ENCODE measurements at regions not wholly inside any gene's neighbourhood (a gene's known extent, or its start where the extent isn't known, plus 50 kb on each side); places are given as distances from the start of the nearest gene placed in this dataset.
"Not testable (repeated sequence)": the region's sequence is repeated elsewhere in the genome, so short reads cannot be mapped to it uniquely, and the experiment has no call there.

GRCh38 chr6:127406722-127407121 is 52.5 kb downstream of the KIAA0408 start:
- DNase-seq (ENCODE audit: low spot score); H3K4me3 Mint-ChIP-seq; H3K27me3 Mint-ChIP-seq (ENCODE audit: insufficient read depth); H3K27ac Mint-ChIP-seq; intact Hi-C loops (cut with micrococcal nuclease); H3K36me3 Mint-ChIP-seq (ENCODE audit: low read depth): not testable (repeated sequence)
- peaks cover 21% of the 10 kb centered on the region for H3K9me3 Mint-ChIP-seq
- peaks cover 18% of the 10 kb centered on the region for H3K4me1 Mint-ChIP-seq (ENCODE audit: low read depth)

GRCh38 chr6:127406122-127406521 is 53.1 kb downstream of the KIAA0408 start:
- no peak overlapping the region for H3K4me3 Mint-ChIP-seq
- peaks cover 3% of the 10 kb centered on the region for H3K36me3 Mint-ChIP-seq (ENCODE audit: low read depth)
- H3K4me1 Mint-ChIP-seq (ENCODE audit: low read depth), result peaks cover 18% of the 10 kb centered on the region
- no peak overlapping the region for H3K27ac Mint-ChIP-seq
- H3K9me3 Mint-ChIP-seq, result peaks cover 21% of the 10 kb centered on the region
- no peak for DNase-seq (ENCODE audit: low spot score)
- no peaks in the 10 kb centered on the region for H3K27me3 Mint-ChIP-seq (ENCODE audit: insufficient read depth)
- intact Hi-C loops (cut with micrococcal nuclease), result no loop called here

GRCh38 chr6:127404594-127405178 is 54.5 kb downstream of the KIAA0408 start:
- peaks cover 3% of the 10 kb centered on the region for H3K36me3 Mint-ChIP-seq (ENCODE audit: low read depth)
- H3K27me3 Mint-ChIP-seq (ENCODE audit: insufficient read depth), result no peaks in the 10 kb centered on the region
- intact Hi-C loops (cut with micrococcal nuclease), result loop anchor here (5.0 kb wide), 1 partner anchor 112 kb away; no protein-coding TSS in a partner anchor
- DNase-seq (ENCODE audit: low spot score), result no peak
- H3K9me3 Mint-ChIP-seq, result peaks cover 21% of the 10 kb centered on the region
- no peak overlapping the region for H3K4me3 Mint-ChIP-seq
- H3K27ac Mint-ChIP-seq, result no peak overlapping the region
- H3K4me1 Mint-ChIP-seq (ENCODE audit: low read depth), result peaks cover 18% of the 10 kb centered on the region

DNA sequence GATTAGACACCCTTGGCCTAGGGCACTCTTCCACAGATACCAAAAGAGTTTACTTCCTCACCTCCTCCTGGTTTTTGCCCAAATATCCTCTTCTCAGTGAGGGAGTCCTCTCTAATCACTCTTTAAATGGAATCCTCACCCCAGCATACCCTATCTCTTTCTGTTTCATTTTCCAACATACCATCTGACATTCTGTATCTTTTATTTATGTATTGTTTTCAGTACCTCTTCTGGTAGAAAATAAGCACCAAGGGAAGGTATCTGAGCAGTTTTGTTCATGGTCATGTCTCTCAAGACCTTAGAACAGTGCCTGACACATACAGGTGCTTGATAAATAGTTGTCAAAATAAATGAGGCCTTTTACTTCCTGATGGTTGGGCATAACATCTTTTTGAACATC is 55.1 kb downstream of the KIAA0408 start:
- H3K4me1 Mint-ChIP-seq (ENCODE audit: low read depth), result peaks cover 18% of the 10 kb centered on the region
- no peak for DNase-seq (ENCODE audit: low spot score)
- H3K36me3 Mint-ChIP-seq (ENCODE audit: low read depth), result peaks cover 3% of the 10 kb centered on the region
- intact Hi-C loops (cut with micrococcal nuclease), result loop anchor here (5.0 kb wide), 1 partner anchor 112 kb away; no protein-coding TSS in a partner anchor
- no peaks in the 10 kb centered on the region for H3K27me3 Mint-ChIP-seq (ENCODE audit: insufficient read depth)
- peak overlapping the region; percentile 17 for H3K4me3 Mint-ChIP-seq
- peak overlapping the region; percentile 67 for H3K27ac Mint-ChIP-seq
- peaks cover 21% of the 10 kb centered on the region for H3K9me3 Mint-ChIP-seq

- intact Hi-C loops (cut with micrococcal nuclease), result loop anchor here (1.0 to 5.0 kb wide), 2 partner anchors 17 to 111 kb away; no protein-coding TSS in a partner anchor
- no peak for DNase-seq (ENCODE audit: low spot score)
- Mint-ChIP-seq H3K36me3 (ENCODE audit: low read depth) (peaks cover 3% of the 10 kb centered on the region), H3K4me1 (ENCODE audit: low read depth) (peaks cover 18% of the 10 kb centered on the region), H3K27ac (peak overlapping the region; percentile 67), H3K4me3 (no peak overlapping the region), H3K9me3 (peaks cover 21% of the 10 kb centered on the region), H3K27me3 (ENCODE audit: insufficient read depth) (no peaks in the 10 kb centered on the region)
Measured at GRCh38 chr6:127403636-127404035, 55.6 kb downstream of the KIAA0408 start.

DNA sequence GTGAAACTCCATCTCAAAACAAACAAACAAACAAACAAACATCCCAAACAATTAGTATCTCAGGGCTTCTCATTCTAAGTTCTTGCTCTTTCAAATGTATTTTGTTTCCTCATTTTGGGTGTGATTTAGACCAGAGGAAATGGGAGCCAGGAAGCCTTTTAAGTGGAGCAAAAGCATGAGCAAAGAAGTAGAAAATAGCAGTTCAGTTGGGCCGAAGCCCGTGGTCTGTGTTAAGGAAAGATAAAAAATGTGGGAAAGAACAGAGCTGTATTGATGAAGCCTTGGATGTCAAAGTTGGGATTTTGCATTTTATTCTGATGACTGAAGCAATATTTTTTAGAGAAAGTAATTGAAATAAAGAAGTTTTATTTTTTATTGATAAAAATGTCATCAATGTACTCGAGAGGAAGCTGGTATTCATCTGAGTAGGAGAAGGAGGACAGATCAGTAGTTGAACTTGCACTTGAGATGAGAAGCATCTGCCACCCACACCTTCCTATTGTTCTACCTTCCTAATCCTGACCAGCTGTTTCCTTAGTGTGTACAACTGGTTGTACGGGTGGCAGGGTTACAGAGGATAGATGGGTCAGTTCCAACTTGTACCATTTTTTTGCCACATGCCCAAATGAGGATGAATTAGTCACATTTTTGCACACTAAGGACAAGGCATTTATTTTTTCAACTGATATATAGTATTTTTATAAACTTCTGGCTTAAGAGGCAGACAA is 56.1 kb downstream of the KIAA0408 start:
- Mint-ChIP-seq H3K4me3 (no peak overlapping the region), H3K9me3 (peaks cover 21% of the 10 kb centered on the region), H3K36me3 (ENCODE audit: low read depth) (peaks cover 3% of the 10 kb centered on the region), H3K4me1 (ENCODE audit: low read depth) (peaks cover 18% of the 10 kb centered on the region), H3K27me3 (ENCODE audit: insufficient read depth) (no peaks in the 10 kb centered on the region), H3K27ac (no peak overlapping the region)
- intact Hi-C loops (cut with micrococcal nuclease), result loop anchor here (1.0 to 5.0 kb wide), 2 partner anchors 17 to 111 kb away; no protein-coding TSS in a partner anchor
- DNase-seq (ENCODE audit: low spot score), result no peak

GRCh38 chr6:127397729-127398630 is 54.6 kb upstream of the ECHDC1 start:
- no peaks in the 10 kb centered on the region for H3K9me3 Mint-ChIP-seq
- no peak overlapping the region for H3K4me3 Mint-ChIP-seq
- DNase-seq (ENCODE audit: low spot score), result no peak
- no peaks in the 10 kb centered on the region for H3K36me3 Mint-ChIP-seq (ENCODE audit: low read depth)
- no peaks in the 10 kb centered on the region for H3K27me3 Mint-ChIP-seq (ENCODE audit: insufficient read depth)
- no peak overlapping the region for H3K27ac Mint-ChIP-seq
- H3K4me1 Mint-ChIP-seq (ENCODE audit: low read depth), result peaks cover 4% of the 10 kb centered on the region
- intact Hi-C loops (cut with micrococcal nuclease), result no loop called here

- H3K4me3 Mint-ChIP-seq; H3K9me3 Mint-ChIP-seq; H3K36me3 Mint-ChIP-seq (ENCODE audit: low read depth); DNase-seq (ENCODE audit: low spot score); H3K27me3 Mint-ChIP-seq (ENCODE audit: insufficient read depth); intact Hi-C loops (cut with micrococcal nuclease); H3K27ac Mint-ChIP-seq; H3K4me1 Mint-ChIP-seq (ENCODE audit: low read depth): not testable (repeated sequence)
Measured at GRCh38 chr6:127397171-127397597, 53.8 kb upstream of the ECHDC1 start.
